Left renal cortex interstitium (tissue), 4 donors: ENCODE measurements at regions not wholly inside any gene's neighbourhood (a gene's known extent, or its start where the extent isn't known, plus 50 kb on each side); places are given as distances from the start of the nearest gene placed in this dataset.
"Not testable (repeated sequence)": the region's sequence is repeated elsewhere in the genome, so short reads cannot be mapped to it uniquely, and the experiment has no call there.

Experiments used
- DNase-seq, 4 donors: peaks; one replicate each; pipeline ENCODE4 v3.0.0-alpha.2; 2013; ENCODE audit warnings: low read depth in 4 of 4, low spot score in 2 of 4, missing footprints in 1 of 4

GRCh38 chr2:133998726-133999125 is 255.1 kb upstream of the MGAT5 start:
- not testable (repeated sequence) for DNase-seq

- no peak for DNase-seq
These were observed 251.5 kb upstream of the MGAT5 start for GRCh38 chr2:134002391-134002790.

GRCh38 chr2:134002921-134003320 is 251.0 kb upstream of the MGAT5 start:
- DNase-seq = no peak

GRCh38 chr2:134004467-134004866 is 249.4 kb upstream of the MGAT5 start:
- DNase-seq = no peak

- no peak for DNase-seq
These were observed 245.0 kb upstream of the MGAT5 start for GRCh38 chr2:134008837-134009236.

GRCh38 chr2:134009440-134009839 is 244.4 kb upstream of the MGAT5 start:
- no peak for DNase-seq

GRCh38 chr2:134009906-134010305 is 244.0 kb upstream of the MGAT5 start:
- not testable (repeated sequence) for DNase-seq

GRCh38 chr2:134011936-134012586 is 241.8 kb upstream of the MGAT5 start:
- no peak for DNase-seq

GRCh38 chr2:134014196-134014960 is 239.5 kb upstream of the MGAT5 start:
- DNase-seq = no peak

GRCh38 chr2:134019871-134020270 is 234.0 kb upstream of the MGAT5 start:
- DNase-seq = no peak

- no peak for DNase-seq
These were observed 233.3 kb upstream of the MGAT5 start for GRCh38 chr2:134020608-134021007.

- DNase-seq = no peak
These were observed 231.9 kb upstream of the MGAT5 start for GRCh38 chr2:134021830-134022524.

- DNase-seq = no peak
These were observed 230.0 kb upstream of the MGAT5 start for GRCh38 chr2:134023854-134024253.

- DNase-seq = no peak
These were observed 225.9 kb upstream of the MGAT5 start for GRCh38 chr2:134027980-134028379.

GRCh38 chr2:134029418-134029817 is 224.5 kb upstream of the MGAT5 start:
- no peak for DNase-seq

- DNase-seq = no peak
These were observed 222.3 kb upstream of the MGAT5 start for GRCh38 chr2:134031539-134031938.

- DNase-seq = no peak
These were observed 218.1 kb upstream of the MGAT5 start for GRCh38 chr2:134035605-134036370.

GRCh38 chr2:134039912-134040581 is 213.8 kb upstream of the MGAT5 start:
- DNase-seq = no peak

GRCh38 chr2:134040626-134041172 is 213.2 kb upstream of the MGAT5 start:
- not testable (repeated sequence) for DNase-seq

GRCh38 chr2:134041877-134042276 is 212.0 kb upstream of the MGAT5 start:
- DNase-seq = no peak
